Keratinocyte (primary cell): ENCODE measurements at regions not wholly inside any gene's neighbourhood (a gene's known extent, or its start where the extent isn't known, plus 50 kb on each side); places are given as distances from the start of the nearest gene placed in this dataset.

Experiments
- CTCF ChIP-seq, 3 experiments: IDR thresholded peaks in 1 of 3; conservative IDR thresholded peaks in 1 of 3; optimal IDR thresholded peaks in 1 of 3; 2 replicates in 2 of 3; 3 replicates in 1 of 3; pipeline versions ENCODE3 to v1.5.1; 2011; ENCODE audit warnings: low read length in 3 of 3, mild to moderate bottlenecking in 3 of 3, moderate library complexity in 2 of 3, control low read depth in 1 of 3, inconsistent platforms in 1 of 3; ENCODE audit not compliant: insufficient read depth in 2 of 3; ENCODE audit errors: extremely low read depth in 1 of 3
- EZH2 ChIP-seq: IDR thresholded peaks from one replicate; pipeline ENCODE4 v1.6.1; 2012; ENCODE audit warnings: inconsistent platforms, mild to moderate bottlenecking, low read length, moderate library complexity

GRCh38 chr13:46468570-46469463, 81.8 kb upstream of the RUBCNL start:
- no peak for TF ChIP-seq EZH2
- no peak for TF ChIP-seq CTCF (optimal IDR thresholded peaks at IDR 0.05 in 1 of 3, IDR thresholded peaks at IDR 0.05 in 1 of 3, conservative IDR thresholded peaks at IDR 0.05 in 1 of 3; ENCODE audit: extremely low read depth in 1 of 3, insufficient read depth in 2 of 3, low read length in 3 of 3)
